ENCODE measurements at regions not wholly inside any gene's neighbourhood (a gene's known extent, or its start where the extent isn't known, plus 50 kb on each side); places are given as distances from the start of the nearest gene placed in this dataset.

DNA sequence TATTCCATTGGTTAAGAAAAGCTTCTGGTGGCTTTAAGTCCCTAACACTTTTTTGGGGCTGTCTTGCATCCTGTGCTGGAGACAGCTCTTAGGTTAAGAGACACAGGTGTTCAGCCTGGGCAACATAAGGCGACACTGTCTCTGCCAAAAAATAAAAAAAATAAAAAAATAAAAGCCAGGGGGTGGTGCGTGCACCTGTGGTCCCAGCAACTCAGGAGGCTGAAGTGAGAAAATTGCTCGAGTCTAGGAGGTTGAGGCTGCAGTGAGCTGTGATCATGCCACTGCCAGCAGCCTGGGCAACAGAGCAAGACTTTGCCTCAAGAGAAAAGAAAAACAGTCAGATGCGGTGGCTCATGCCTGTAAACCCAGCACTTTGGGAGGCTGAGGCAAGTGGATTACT lies 55.6 kb upstream of the ZMYND8 start:
- TF ChIP-seq ZNF423 (tag by site-specific recombination; IDR thresholded peaks at IDR 0.05) (no peak), ZNF560 (tag by site-specific recombination; IDR thresholded peaks at IDR 0.05; ENCODE audit: borderline replicate concordance) (no peak), RBAK (tag by site-specific recombination; IDR thresholded peaks at IDR 0.05) (no peak), ZNF629 (tag by site-specific recombination; IDR thresholded peaks at IDR 0.05) (no peak), ZNF426 (tag by site-specific recombination; IDR thresholded peaks at IDR 0.05) (no peak), ZNF768 (tag by site-specific recombination; IDR thresholded peaks at IDR 0.05) (no peak), ZNF114 (tag by site-specific recombination; IDR thresholded peaks at IDR 0.05) (no peak), ZNF707 (tag by site-specific recombination; IDR thresholded peaks at IDR 0.05) (no peak), ZBTB1 (tag by site-specific recombination; IDR thresholded peaks at IDR 0.05) (no peak), KLF7 (tag by site-specific recombination; IDR thresholded peaks at IDR 0.05; ENCODE audit: borderline replicate concordance) (no peak), ZNF184 (tag by site-specific recombination; IDR thresholded peaks at IDR 0.05) (no peak)
- TF ChIP-seq, protein P1, sequence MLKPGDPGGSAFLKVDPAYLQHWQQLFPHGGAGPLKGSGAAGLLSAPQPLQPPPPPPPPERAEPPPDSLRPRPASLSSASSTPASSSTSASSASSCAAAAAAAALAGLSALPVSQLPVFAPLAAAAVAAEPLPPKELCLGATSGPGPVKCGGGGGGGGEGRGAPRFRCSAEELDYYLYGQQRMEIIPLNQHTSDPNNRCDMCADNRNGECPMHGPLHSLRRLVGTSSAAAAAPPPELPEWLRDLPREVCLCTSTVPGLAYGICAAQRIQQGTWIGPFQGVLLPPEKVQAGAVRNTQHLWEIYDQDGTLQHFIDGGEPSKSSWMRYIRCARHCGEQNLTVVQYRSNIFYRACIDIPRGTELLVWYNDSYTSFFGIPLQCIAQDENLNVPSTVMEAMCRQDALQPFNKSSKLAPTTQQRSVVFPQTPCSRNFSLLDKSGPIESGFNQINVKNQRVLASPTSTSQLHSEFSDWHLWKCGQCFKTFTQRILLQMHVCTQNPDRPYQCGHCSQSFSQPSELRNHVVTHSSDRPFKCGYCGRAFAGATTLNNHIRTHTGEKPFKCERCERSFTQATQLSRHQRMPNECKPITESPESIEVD (tag by site-specific recombination; IDR thresholded peaks at IDR 0.05), result no peak
- TF ChIP-seq, protein P2, sequence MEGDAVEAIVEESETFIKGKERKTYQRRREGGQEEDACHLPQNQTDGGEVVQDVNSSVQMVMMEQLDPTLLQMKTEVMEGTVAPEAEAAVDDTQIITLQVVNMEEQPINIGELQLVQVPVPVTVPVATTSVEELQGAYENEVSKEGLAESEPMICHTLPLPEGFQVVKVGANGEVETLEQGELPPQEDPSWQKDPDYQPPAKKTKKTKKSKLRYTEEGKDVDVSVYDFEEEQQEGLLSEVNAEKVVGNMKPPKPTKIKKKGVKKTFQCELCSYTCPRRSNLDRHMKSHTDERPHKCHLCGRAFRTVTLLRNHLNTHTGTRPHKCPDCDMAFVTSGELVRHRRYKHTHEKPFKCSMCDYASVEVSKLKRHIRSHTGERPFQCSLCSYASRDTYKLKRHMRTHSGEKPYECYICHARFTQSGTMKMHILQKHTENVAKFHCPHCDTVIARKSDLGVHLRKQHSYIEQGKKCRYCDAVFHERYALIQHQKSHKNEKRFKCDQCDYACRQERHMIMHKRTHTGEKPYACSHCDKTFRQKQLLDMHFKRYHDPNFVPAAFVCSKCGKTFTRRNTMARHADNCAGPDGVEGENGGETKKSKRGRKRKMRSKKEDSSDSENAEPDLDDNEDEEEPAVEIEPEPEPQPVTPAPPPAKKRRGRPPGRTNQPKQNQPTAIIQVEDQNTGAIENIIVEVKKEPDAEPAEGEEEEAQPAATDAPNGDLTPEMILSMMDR (tag by site-specific recombination; IDR thresholded peaks at IDR 0.05), result no peak
- TF ChIP-seq, protein P3, sequence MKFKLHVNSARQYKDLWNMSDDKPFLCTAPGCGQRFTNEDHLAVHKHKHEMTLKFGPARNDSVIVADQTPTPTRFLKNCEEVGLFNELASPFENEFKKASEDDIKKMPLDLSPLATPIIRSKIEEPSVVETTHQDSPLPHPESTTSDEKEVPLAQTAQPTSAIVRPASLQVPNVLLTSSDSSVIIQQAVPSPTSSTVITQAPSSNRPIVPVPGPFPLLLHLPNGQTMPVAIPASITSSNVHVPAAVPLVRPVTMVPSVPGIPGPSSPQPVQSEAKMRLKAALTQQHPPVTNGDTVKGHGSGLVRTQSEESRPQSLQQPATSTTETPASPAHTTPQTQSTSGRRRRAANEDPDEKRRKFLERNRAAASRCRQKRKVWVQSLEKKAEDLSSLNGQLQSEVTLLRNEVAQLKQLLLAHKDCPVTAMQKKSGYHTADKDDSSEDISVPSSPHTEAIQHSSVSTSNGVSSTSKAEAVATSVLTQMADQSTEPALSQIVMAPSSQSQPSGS (tag by site-specific recombination; IDR thresholded peaks at IDR 0.05; ENCODE audit: low read depth), result no peak
- H3K4me1 ChIP-seq (ENCODE audit: control insufficient read depth, insufficient read depth, low read length), result no peaks in the 10 kb centered on the region
- H3K9me3 ChIP-seq (ENCODE audit: control insufficient read depth, insufficient read depth, low read depth, low read length), result no peaks in the 10 kb centered on the region
- no peaks in the 10 kb centered on the region for H3K36me3 ChIP-seq (ENCODE audit: control insufficient read depth in 2 of 2, insufficient read depth in 1 of 2, low read length in 2 of 2)
- H3K4me3 ChIP-seq (ENCODE audit: low read depth, low read length), result no peak overlapping the region
- ChIA-PET CTCF (interaction anchor here (0.7 kb wide), 1 partner anchor 100 kb away, joined by 3 read pairs; no protein-coding TSS in a partner anchor), POLR2A (no interaction called here)
- no peak overlapping the region for H3K27ac ChIP-seq (ENCODE audit: extremely low read depth, low read depth, low read length)

DNA sequence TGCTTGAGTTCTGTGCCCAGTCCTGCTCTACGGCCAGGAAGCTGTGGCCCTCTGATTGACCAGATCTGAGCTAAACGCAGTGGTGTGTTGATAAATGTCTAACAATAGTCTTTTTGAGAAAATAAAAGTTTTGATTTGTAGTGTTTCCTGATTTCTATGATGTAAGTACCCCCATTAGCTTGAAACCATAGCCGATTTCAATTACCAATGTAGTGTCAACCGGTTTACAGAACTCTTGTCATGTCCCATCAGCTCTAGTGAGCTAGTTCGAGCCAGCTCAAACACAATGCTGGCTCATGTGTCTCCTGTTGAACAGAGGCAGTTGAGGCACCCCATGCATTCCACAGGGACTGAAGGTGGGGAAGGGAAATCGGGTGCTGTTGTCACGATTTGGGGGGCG lies 56.7 kb upstream of the ZMYND8 start:
- TF ChIP-seq ZNF184 (tag by site-specific recombination; IDR thresholded peaks at IDR 0.05) (no peak), SP2 (tag by site-specific recombination; IDR thresholded peaks at IDR 0.05) (no peak), ZNF23 (tag by site-specific recombination; IDR thresholded peaks at IDR 0.05; ENCODE audit: borderline replicate concordance) (no peak), KLF7 (tag by site-specific recombination; IDR thresholded peaks at IDR 0.05; ENCODE audit: borderline replicate concordance) (no peak), ZNF560 (tag by site-specific recombination; IDR thresholded peaks at IDR 0.05; ENCODE audit: borderline replicate concordance) (no peak)
- POLR2A ChIA-PET, result no interaction called here
- H3K9me3 ChIP-seq (ENCODE audit: control insufficient read depth, insufficient read depth, low read depth, low read length), result no peaks in the 10 kb centered on the region
- H3K36me3 ChIP-seq (ENCODE audit: control insufficient read depth in 2 of 2, insufficient read depth in 1 of 2, low read length in 2 of 2), result no peaks in the 10 kb centered on the region
- no peak overlapping the region for H3K27ac ChIP-seq (ENCODE audit: extremely low read depth, low read depth, low read length)
- no peak overlapping the region for H3K4me3 ChIP-seq (ENCODE audit: low read depth, low read length)
- CTCF ChIA-PET, result no interaction called here
- no peaks in the 10 kb centered on the region for H3K4me1 ChIP-seq (ENCODE audit: control insufficient read depth, insufficient read depth, low read length)

Measured in HEK293 (cell line).